ENCODE measurements at regions not wholly inside any gene's neighbourhood (a gene's known extent, or its start where the extent isn't known, plus 50 kb on each side); places are given as distances from the start of the nearest gene placed in this dataset.

DNA sequence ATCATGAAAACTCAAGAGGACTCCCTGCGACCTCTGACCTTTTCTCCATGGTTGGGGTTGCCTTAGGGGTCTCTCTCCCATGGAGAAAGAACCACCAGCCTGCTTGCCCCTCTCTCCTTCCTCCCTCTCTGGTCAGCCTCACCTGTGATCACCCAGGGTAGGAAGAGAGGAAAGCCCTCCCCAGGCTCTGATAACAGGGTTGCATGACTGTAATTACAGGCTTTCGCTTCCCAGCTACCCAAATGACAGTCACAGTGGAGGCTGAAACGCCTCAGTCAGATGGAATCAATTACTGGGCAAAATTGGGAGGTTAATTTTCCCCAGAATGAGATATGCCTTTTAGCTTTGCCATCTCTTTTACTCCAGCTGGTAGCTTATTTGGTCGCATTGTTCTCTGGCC is 265.8 kb upstream of the SOX9 start:
- no peak for TF ChIP-seq EZH2 (IDR thresholded peaks at IDR 0.05)
- TF ChIP-seq POLR2AphosphoS5 (IDR thresholded peaks at IDR 0.05; ENCODE audit: borderline replicate concordance, low read depth, low read length) = no peak
- no peak for TF ChIP-seq FOXP2 (optimal IDR thresholded peaks at IDR 0.05; ENCODE audit: control extremely low read depth, extremely low read length, insufficient read depth)
